CD4-positive, alpha-beta T cell (primary cell): ENCODE measurements at regions not wholly inside any gene's neighbourhood (a gene's known extent, or its start where the extent isn't known, plus 50 kb on each side); places are given as distances from the start of the nearest gene placed in this dataset.

ENCODE experiments used
- ATAC-seq: fragments of 200-7000 bp; cut with Tn5 transposase; one replicate; pipeline ENCODE4 v1.10.0; 2022; ENCODE audit warnings: mild to moderate bottlenecking; ENCODE audit not compliant: poor library complexity
- CTCF ChIA-PET: fragments of 350-600 bp; sonication (Branson Sonifier 250); formaldehyde crosslinking; loops from one replicate; lab custom pipeline; 2021; ENCODE audit warnings: antibody characterized with exemption, inconsistent platforms; lab: Charles Lee
- POLR2A ChIA-PET: fragments of 350-600 bp; sonication (Branson Sonifier 250); formaldehyde crosslinking; loops from one replicate; lab custom pipeline; 2021; ENCODE audit warnings: antibody characterized with exemption, inconsistent platforms; lab: Charles Lee
- DNase-seq, 14 experiments: peaks; one replicate each; pipeline ENCODE4 v3.0.0-alpha.2; 2013 to 2020; ENCODE audit warnings: mixed read lengths in 2 of 14
- H3K27ac ChIP-seq, 2 donors: one replicate each; pipeline versions ENCODE4 v1.5.1 to v1.7.0; 2013; ENCODE audit warnings: low read length in 2 of 2, low read depth in 1 of 2, mild to moderate bottlenecking in 1 of 2
- H3K27me3 ChIP-seq, 2 experiments: 1 replicate in 1 of 2; 2 replicates in 1 of 2; pipeline versions ENCODE4 v1.6.1 to v1.7.0; 2013; ENCODE audit warnings: low read length in 2 of 2, control low read depth in 1 of 2, mild to moderate bottlenecking in 1 of 2, moderate library complexity in 1 of 2; ENCODE audit not compliant: insufficient read depth in 2 of 2, control insufficient read depth in 1 of 2
- H3K36me3 ChIP-seq: one replicate; pipeline ENCODE4 v1.6.1; 2013; ENCODE audit warnings: low read length, control low read depth; ENCODE audit not compliant: insufficient read depth
- H3K4me1 ChIP-seq: one replicate; pipeline ENCODE4 v1.6.1; 2013; ENCODE audit warnings: low read length, control low read depth; ENCODE audit not compliant: insufficient read depth
- H3K4me3 ChIP-seq: one replicate; pipeline ENCODE4 v1.5.1; 2013; ENCODE audit warnings: mild to moderate bottlenecking, low read length, moderate library complexity
- H3K9me3 ChIP-seq, 2 experiments: 1 replicate in 1 of 2; 2 replicates in 1 of 2; pipeline versions ENCODE4 v1.6.1 to v1.7.0; 2013; ENCODE audit warnings: low read length in 2 of 2, mild to moderate bottlenecking in 2 of 2, control low read depth in 1 of 2, moderate library complexity in 1 of 2; ENCODE audit not compliant: control insufficient read depth in 1 of 2, insufficient read depth in 1 of 2
- H3K27ac Mint-ChIP-seq: one replicate; pipeline ENCODE4 v1.8.0; 2020; ENCODE audit warnings: mixed read lengths
- H3K27me3 Mint-ChIP-seq: one replicate; pipeline ENCODE4 v1.8.0; 2021; ENCODE audit warnings: mixed read lengths
- H3K36me3 Mint-ChIP-seq: one replicate; pipeline ENCODE4 v1.8.0; 2021; ENCODE audit warnings: low read depth, mixed read lengths
- H3K4me1 Mint-ChIP-seq: one replicate; pipeline ENCODE4 v1.8.0; 2021; ENCODE audit warnings: low read depth, mixed read lengths
- H3K4me3 Mint-ChIP-seq: one replicate; pipeline ENCODE4 v1.8.0; 2020; ENCODE audit warnings: mild to moderate bottlenecking, mixed read lengths
- H3K9me3 Mint-ChIP-seq: one replicate; pipeline ENCODE4 v1.8.0; 2020; ENCODE audit warnings: mixed read lengths
- CTCF ChIP-seq: fragments of 200-600 bp; IDR thresholded peaks from one replicate; pipeline ENCODE4 v1.8.0; 2022; ENCODE audit warnings: antibody characterized with exemption, mild to moderate bottlenecking
- intact Hi-C, 2 experiments: fragments of 100-400 bp; cut with DNase I in 1 of 2; cut with micrococcal nuclease in 1 of 2; formaldehyde crosslinking; loops; one replicate each; pipeline versions ENCODE4 v1.15.1 to v1.9.0; 2023 to 2025; cut with DNase I, micrococcal nuclease

GRCh38 chr14:22479776-22480464 is 109.1 kb downstream of the DAD1 start:
- Histone ChIP-seq H3K4me3 (peak overlapping the region; percentile 55), H3K36me3 (no peaks in the 10 kb centered on the region), H3K4me1 (no peaks in the 10 kb centered on the region), H3K9me3 (no peaks in the 10 kb centered on the region), H3K27ac (no peak overlapping the region), H3K27me3 (no peaks in the 10 kb centered on the region)
- DNase-seq (no peak), ATAC-seq (no peak)
- Mint-ChIP-seq H3K9me3 (no peaks in the 10 kb centered on the region), H3K36me3 (peaks cover 21% of the 10 kb centered on the region), H3K27ac (no peak overlapping the region), H3K4me3 (peak overlapping the region; percentile 70), H3K4me1 (no peaks in the 10 kb centered on the region), H3K27me3 (no peaks in the 10 kb centered on the region)
- intact Hi-C loops, result loop anchor here in 1 of 2 experiments (5.0 kb wide), 1 partner anchor 318 kb away; no protein-coding TSS in a partner anchor
- CTCF ChIA-PET, result no interaction called here
- TF ChIP-seq CTCF, result no peak
- POLR2A ChIA-PET, result interaction anchor here (1.1 to 1.5 kb wide), 2 partner anchors 21 to 76 kb away, joined by 3 to 4 read pairs; no protein-coding TSS in a partner anchor

- Histone ChIP-seq H3K9me3 (no peaks in the 10 kb centered on the region), H3K4me3 (peak overlapping the region; percentile 55), H3K36me3 (no peaks in the 10 kb centered on the region), H3K4me1 (no peaks in the 10 kb centered on the region), H3K27me3 (no peaks in the 10 kb centered on the region), H3K27ac (no peak overlapping the region)
- POLR2A ChIA-PET, result interaction anchor here (1.1 to 1.5 kb wide), 2 partner anchors 22 to 77 kb away, joined by 3 to 4 read pairs; no protein-coding TSS in a partner anchor
- TF ChIP-seq CTCF, result no peak
- Mint-ChIP-seq H3K27me3 (no peaks in the 10 kb centered on the region), H3K36me3 (peaks cover 18% of the 10 kb centered on the region), H3K4me1 (no peaks in the 10 kb centered on the region), H3K9me3 (no peaks in the 10 kb centered on the region), H3K27ac (peak overlapping the region; percentile 44), H3K4me3 (peak overlapping the region; percentile 70)
- intact Hi-C loops, result no loop called here
- no peak for DNase-seq
- CTCF ChIA-PET, result no interaction called here
- ATAC-seq, result no peak
Observed at GRCh38 chr14:22479132-22479531, 109.9 kb downstream of the DAD1 start.

GRCh38 chr14:22478670-22479069 is 110.4 kb downstream of the DAD1 start:
- intact Hi-C loops, result no loop called here

More at GRCh38 chr14:22478670-22479069, 110.4 kb downstream of the DAD1 start:
- ChIA-PET CTCF (no interaction called here), POLR2A (interaction anchor here (1.5 kb wide), 1 partner anchor 77 kb away, joined by 4 read pairs; no protein-coding TSS in a partner anchor)
- H3K4me1 ChIP-seq, result no peaks in the 10 kb centered on the region
- Mint-ChIP-seq H3K27me3 (no peaks in the 10 kb centered on the region), H3K4me1 (no peaks in the 10 kb centered on the region), H3K9me3 (no peaks in the 10 kb centered on the region), H3K36me3 (peaks cover 14% of the 10 kb centered on the region), H3K27ac (peak overlapping the region; percentile 44), H3K4me3 (peak overlapping the region; percentile 70)
- no peaks in the 10 kb centered on the region for H3K27me3 ChIP-seq
- no peak for ATAC-seq
- no peaks in the 10 kb centered on the region for H3K36me3 ChIP-seq
- TF ChIP-seq CTCF, result no peak
- DNase-seq, result no peak
- no peak overlapping the region for H3K27ac ChIP-seq
- no peaks in the 10 kb centered on the region for H3K9me3 ChIP-seq
- peak overlapping the region; percentile 55 for H3K4me3 ChIP-seq
